ENCODE measurements at regions not wholly inside any gene's neighbourhood (a gene's known extent, or its start where the extent isn't known, plus 50 kb on each side); places are given as distances from the start of the nearest gene placed in this dataset.

DNA sequence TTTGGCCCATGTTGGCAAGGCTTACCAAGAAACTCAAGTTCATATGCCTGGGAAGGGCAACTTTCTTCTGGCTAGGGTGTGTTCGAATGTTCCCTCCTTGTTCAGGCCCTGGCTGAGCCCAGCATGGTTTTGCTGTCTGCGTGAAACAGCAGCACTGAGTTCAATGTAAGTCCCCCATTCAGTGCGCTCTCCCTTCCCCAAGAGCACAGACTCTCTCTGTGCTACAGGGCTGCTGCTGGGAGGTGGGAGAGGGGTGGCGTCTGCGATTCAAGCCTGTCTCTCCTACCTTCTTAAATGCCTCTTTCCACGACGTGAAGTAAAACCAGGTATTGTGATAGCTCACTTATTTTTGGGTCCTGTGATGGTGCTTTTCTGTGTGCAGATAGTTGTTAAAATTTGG, 289.3 kb upstream of the GOLIM4 start:
- Histone ChIP-seq H3K9me3 (replicated peaks) (peaks cover 20% of the 10 kb centered on the region), H3K4me3 (no peak overlapping the region), H3K27ac (replicated peaks) (no peak overlapping the region), H3K36me3 (no peaks in the 10 kb centered on the region), H3K27me3 (ENCODE audit: low read depth) (no peaks in the 10 kb centered on the region), H3K4me1 (no peaks in the 10 kb centered on the region)
- DNase-seq: no peak
- TF ChIP-seq, protein P1, sequence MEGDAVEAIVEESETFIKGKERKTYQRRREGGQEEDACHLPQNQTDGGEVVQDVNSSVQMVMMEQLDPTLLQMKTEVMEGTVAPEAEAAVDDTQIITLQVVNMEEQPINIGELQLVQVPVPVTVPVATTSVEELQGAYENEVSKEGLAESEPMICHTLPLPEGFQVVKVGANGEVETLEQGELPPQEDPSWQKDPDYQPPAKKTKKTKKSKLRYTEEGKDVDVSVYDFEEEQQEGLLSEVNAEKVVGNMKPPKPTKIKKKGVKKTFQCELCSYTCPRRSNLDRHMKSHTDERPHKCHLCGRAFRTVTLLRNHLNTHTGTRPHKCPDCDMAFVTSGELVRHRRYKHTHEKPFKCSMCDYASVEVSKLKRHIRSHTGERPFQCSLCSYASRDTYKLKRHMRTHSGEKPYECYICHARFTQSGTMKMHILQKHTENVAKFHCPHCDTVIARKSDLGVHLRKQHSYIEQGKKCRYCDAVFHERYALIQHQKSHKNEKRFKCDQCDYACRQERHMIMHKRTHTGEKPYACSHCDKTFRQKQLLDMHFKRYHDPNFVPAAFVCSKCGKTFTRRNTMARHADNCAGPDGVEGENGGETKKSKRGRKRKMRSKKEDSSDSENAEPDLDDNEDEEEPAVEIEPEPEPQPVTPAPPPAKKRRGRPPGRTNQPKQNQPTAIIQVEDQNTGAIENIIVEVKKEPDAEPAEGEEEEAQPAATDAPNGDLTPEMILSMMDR (IDR thresholded peaks at IDR 0.05; ENCODE audit: borderline replicate concordance): no peak
- intact Hi-C loops (cut with micrococcal nuclease): no loop called here

DNA sequence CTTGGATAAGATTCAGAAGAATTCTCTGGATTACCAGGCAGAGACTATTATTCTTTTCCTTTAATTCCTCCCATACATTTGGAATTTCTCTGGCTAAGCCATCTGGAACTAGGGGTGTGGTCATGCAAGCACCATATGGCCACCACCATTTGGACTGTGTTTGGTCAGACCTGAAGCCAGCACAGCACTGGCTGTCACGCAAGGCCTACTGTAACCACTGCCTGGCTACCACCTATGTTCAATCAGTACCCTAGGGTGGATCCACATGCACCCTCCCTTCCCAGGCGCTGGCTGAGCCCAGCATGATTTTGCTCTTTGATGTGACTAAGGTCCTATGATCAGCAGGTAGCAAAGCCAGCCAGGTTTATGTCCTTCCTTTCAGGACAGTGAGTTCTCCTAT, 287.8 kb upstream of the GOLIM4 start:
- no peak for DNase-seq
- TF ChIP-seq, protein P1 (IDR thresholded peaks at IDR 0.05; ENCODE audit: borderline replicate concordance): no peak
- Histone ChIP-seq H3K4me1 (no peaks in the 10 kb centered on the region), H3K4me3 (no peak overlapping the region), H3K9me3 (replicated peaks) (peaks cover 17% of the 10 kb centered on the region), H3K27ac (replicated peaks) (no peak overlapping the region), H3K27me3 (ENCODE audit: low read depth) (no peaks in the 10 kb centered on the region), H3K36me3 (no peaks in the 10 kb centered on the region)
- intact Hi-C loops (cut with micrococcal nuclease): no loop called here

DNA sequence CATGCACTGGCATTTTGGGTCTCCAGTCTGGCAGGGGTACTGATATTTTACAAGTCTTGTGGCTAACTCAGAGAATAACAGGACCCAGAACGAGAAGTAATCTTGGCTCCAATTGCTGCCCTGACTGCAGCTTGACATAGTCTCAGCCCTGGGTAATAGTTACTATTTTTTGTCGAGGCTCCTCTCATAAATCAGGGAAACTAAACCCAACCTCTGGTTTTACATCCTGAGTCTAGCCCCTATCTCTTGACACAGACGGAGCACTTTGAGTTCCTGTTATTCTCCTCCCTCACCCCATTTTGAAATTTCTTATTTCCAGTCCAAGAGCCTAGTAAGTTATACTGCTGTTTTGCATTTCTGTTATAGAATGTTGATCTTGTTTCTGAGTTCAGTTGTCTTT, 276.1 kb upstream of the GOLIM4 start:
- Histone ChIP-seq H3K27me3 (ENCODE audit: low read depth) (no peaks in the 10 kb centered on the region), H3K4me3 (no peak overlapping the region), H3K4me1 (no peaks in the 10 kb centered on the region), H3K27ac (replicated peaks) (no peak overlapping the region), H3K36me3 (no peaks in the 10 kb centered on the region), H3K9me3 (replicated peaks) (peaks cover 10% of the 10 kb centered on the region)
- intact Hi-C loops (cut with micrococcal nuclease): no loop called here
- TF ChIP-seq, protein P1 (IDR thresholded peaks at IDR 0.05; ENCODE audit: borderline replicate concordance): no peak
- DNase-seq: no peak

DNA sequence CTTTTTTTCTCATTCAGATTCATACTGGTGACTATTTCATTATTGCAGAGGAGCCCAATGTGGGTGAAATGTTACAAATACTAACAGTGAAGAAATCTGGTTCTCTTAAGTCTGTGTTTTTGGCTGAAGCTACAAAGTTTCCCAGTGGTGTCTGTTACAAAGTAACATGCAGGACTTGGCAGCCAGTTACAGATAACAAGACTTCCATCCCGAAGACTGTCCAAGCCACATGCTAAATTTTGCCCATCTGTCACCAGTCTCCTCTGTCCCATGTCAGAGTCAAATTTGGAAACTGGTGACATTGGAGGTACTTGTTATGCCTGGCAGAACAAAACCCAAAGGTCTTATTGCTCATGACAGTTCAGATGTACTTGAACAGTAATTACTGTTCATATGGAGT, 269.2 kb upstream of the GOLIM4 start:
- Histone ChIP-seq H3K36me3 (no peaks in the 10 kb centered on the region), H3K27ac (replicated peaks) (peak overlapping the region; percentile 62)
- TF ChIP-seq, protein P1 (IDR thresholded peaks at IDR 0.05; ENCODE audit: borderline replicate concordance): no peak

DNA sequence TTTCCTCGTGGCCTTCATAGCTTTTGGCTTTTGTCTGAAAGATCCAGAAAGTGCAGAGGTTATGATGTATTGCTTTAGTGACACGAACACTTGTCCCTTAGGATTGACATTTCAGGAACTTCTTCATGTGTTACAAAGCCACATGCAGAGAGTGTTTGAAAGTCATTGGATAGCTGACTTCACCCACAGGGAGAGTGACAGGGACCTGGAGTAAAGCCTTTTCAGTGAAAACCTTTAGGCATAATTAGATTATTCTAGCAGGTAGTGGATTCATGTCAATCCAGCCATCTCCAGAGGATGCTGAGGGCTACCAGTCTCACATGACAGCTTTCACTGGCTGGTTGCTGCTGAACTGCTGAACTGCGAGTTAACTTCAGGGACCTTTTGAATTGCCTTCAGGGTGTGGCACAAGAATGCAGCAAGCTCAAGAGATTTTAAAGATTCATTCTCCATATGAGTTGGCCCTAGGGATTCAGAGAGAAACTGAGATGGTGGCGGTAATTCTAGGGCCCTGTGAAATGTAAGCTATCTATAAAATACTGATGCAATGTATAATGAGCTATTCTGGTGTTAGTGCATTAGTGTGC, 267.0 kb upstream of the GOLIM4 start:
- intact Hi-C loops (cut with micrococcal nuclease): no loop called here
- H3K9me3 ChIP-seq (replicated peaks): no peaks in the 10 kb centered on the region
- H3K27ac ChIP-seq (replicated peaks): no peak overlapping the region
- TF ChIP-seq, protein P1 (IDR thresholded peaks at IDR 0.05; ENCODE audit: borderline replicate concordance): no peak
- no peaks in the 10 kb centered on the region for H3K36me3 ChIP-seq
- no peak for DNase-seq
- no peak overlapping the region for H3K4me3 ChIP-seq
- peaks cover 5% of the 10 kb centered on the region for H3K4me1 ChIP-seq
- H3K27me3 ChIP-seq (ENCODE audit: low read depth): no peaks in the 10 kb centered on the region

More for the DNA sequence above, 269.2 kb upstream of the GOLIM4 start:
- intact Hi-C loops (cut with micrococcal nuclease): no loop called here
- Histone ChIP-seq H3K4me3 (no peak overlapping the region), H3K4me1 (peaks cover 5% of the 10 kb centered on the region), H3K9me3 (replicated peaks) (no peaks in the 10 kb centered on the region), H3K27me3 (ENCODE audit: low read depth) (no peaks in the 10 kb centered on the region)
- DNase-seq: no peak
